Omental fat pad (tissue), 3 donors: ENCODE measurements at regions not wholly inside any gene's neighbourhood (a gene's known extent, or its start where the extent isn't known, plus 50 kb on each side); places are given as distances from the start of the nearest gene placed in this dataset.
A peak's percentile ranks its signal among the peaks of the same experiment; 100 is the strongest.
"Not testable (repeated sequence)": the region's sequence is repeated elsewhere in the genome, so short reads cannot be mapped to it uniquely, and the experiment has no call there.

Source experiments
- ATAC-seq: fragments of 150-250 bp; one replicate; pipeline ENCODE4 v1.9.1; 2016; ENCODE audit warnings: mild to moderate bottlenecking, moderate library complexity; ENCODE audit not compliant: low FRiP score
- DNase-seq: peaks from one replicate; pipeline ENCODE4 v3.0.0-alpha.2; 2019; ENCODE audit warnings: low spot score
- CTCF ChIP-seq, 3 donors: fragments of 450-650 bp; IDR thresholded peaks; one replicate each; pipeline ENCODE4 v1.5.1; 2016 to 2017; ENCODE audit warnings: antibody characterized with exemption in 3 of 3, mild to moderate bottlenecking in 3 of 3, moderate library complexity in 2 of 3

GRCh38 chr4:82301390-82301789 lies 72.4 kb downstream of the HNRNPD start:
- not testable (repeated sequence) for DNase-seq, ATAC-seq

GRCh38 chr4:82293304-82293703 lies 80.5 kb downstream of the HNRNPD start:
- DNase-seq (no peak), ATAC-seq (no peak)
- no peak for TF ChIP-seq CTCF (IDR thresholded peaks at IDR 0.05)

GRCh38 chr4:82287720-82288119 lies 86.1 kb downstream of the HNRNPD start:
- DNase-seq (no peak), ATAC-seq (no peak)
- no peak for TF ChIP-seq CTCF (IDR thresholded peaks at IDR 0.05)

- peak; percentile 100 for ATAC-seq
- DNase-seq, result peak; percentile 96
- no peak for TF ChIP-seq CTCF (IDR thresholded peaks at IDR 0.05)
Measured at GRCh38 chr4:82284858-82285805, 88.7 kb downstream of the HNRNPD start.

- no peak for TF ChIP-seq CTCF (IDR thresholded peaks at IDR 0.05)
- DNase-seq (no peak), ATAC-seq (no peak)
Measured at GRCh38 chr4:82284475-82284857, 89.3 kb downstream of the HNRNPD start.

GRCh38 chr4:82282875-82283274 lies 90.9 kb downstream of the HNRNPD start:
- no peak for TF ChIP-seq CTCF (IDR thresholded peaks at IDR 0.05)
- DNase-seq (no peak), ATAC-seq (no peak)

GRCh38 chr4:82279550-82279949 lies 94.2 kb downstream of the HNRNPD start:
- not testable (repeated sequence) for DNase-seq, ATAC-seq

- no peak for TF ChIP-seq CTCF (IDR thresholded peaks at IDR 0.05)
- ATAC-seq, result no peak
- DNase-seq, result no peak
Measured at GRCh38 chr4:82276332-82276640, 97.5 kb downstream of the HNRNPD start.
